Dermis blood vessel endothelial cell (primary cell): ENCODE measurements at regions not wholly inside any gene's neighbourhood (a gene's known extent, or its start where the extent isn't known, plus 50 kb on each side); places are given as distances from the start of the nearest gene placed in this dataset.
"Not testable (repeated sequence)": the region's sequence is repeated elsewhere in the genome, so short reads cannot be mapped to it uniquely, and the experiment has no call there.

ENCODE experiments used
- DNase-seq: peaks from one replicate; pipeline ENCODE4 v3.0.0; 2010

GRCh38 chr7:34337163-34337562 is 320.9 kb upstream of the NPSR1 start:
- DNase-seq, result no peak

DNA sequence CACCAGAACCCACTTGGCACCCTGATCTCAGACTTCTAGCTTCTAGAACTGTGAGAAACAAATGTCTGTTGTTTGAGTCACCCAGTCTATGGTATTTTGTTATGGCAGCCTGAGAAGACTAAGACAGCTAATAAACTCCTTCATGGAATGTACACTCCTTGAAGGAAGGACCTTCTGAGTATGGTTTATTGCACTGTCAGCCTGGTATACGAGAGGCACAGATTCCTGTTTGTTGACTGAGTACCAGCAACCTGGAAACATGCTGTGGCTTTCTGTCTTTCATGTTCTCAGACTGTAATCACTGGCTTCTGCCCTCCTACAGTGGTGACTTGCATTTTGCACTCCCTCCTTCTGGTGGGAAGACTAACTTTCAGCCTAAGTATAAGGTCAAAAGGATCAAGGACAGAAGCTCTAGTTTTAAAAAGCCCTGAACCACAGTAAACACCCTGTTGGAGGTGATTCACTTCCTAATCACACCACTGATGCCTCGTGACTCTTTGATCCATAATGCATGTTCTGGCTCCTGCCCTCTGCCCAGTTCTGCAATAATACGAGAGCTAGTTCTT is 319.0 kb upstream of the NPSR1 start:
- no peak for DNase-seq

GRCh38 chr7:34341326-34341725 is 316.7 kb upstream of the NPSR1 start:
- DNase-seq, result no peak

DNA sequence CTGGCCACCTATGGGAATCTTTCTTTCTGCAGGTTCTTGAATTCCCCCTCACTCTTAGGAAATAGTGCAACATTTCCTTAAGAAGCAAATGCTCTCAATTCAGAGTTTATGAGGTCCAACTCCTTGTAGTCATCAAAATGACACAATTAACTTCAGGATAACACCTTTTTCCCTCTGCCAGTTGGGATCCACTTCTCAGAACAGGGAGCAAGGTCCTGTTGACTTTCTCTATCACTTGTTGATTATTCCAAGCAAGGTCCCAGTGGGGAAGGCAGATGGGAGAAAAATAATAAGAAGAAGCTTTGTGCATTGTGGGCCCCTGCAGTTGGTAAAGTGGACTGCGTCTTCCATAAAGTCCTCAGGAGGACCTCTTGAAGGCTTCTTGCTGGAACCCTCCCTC is 315.6 kb upstream of the NPSR1 start:
- no peak for DNase-seq

- no peak for DNase-seq
These were observed 314.4 kb upstream of the NPSR1 start for GRCh38 chr7:34343667-34344066.

DNA sequence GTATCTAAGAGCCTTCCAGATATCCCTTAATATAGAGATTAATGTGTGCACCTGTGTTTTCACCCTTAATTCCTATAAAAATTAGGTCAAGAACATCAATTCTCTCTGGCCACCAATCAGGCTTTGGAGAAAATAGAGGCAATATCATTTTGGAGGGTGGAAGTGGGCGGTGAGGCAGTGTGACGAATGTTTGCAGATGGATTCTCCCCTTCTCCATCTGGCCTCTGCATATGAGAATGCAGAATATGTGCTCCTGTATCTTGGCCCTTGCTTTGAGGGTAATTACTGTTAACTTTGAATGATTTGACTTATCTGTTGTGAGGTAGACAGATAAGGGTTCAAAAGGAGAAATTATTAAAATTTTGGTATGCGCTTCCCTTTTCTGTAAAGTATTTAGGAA is 304.0 kb upstream of the NPSR1 start:
- DNase-seq, result no peak

- DNase-seq, result no peak
These were observed 303.1 kb upstream of the NPSR1 start for GRCh38 chr7:34354899-34355298.

DNA sequence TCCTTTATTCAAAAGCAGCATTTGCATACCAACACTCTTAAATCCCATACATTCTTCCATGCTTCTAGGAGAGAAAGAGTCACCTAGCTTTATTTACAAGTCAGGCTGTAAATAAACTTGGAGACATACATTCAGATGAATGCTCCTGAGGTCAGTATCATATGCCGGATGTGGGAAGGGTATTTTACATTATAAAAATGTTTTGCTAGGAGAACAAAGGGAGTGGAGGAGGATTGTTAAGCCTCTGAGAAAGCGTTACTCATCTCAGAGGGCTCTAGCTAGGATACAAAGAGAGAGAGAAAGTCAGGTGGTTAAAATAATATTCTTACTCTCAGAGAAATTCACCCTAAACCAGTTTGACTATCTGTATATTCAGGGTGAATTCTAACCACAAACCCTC is 300.9 kb upstream of the NPSR1 start:
- no peak for DNase-seq

DNA sequence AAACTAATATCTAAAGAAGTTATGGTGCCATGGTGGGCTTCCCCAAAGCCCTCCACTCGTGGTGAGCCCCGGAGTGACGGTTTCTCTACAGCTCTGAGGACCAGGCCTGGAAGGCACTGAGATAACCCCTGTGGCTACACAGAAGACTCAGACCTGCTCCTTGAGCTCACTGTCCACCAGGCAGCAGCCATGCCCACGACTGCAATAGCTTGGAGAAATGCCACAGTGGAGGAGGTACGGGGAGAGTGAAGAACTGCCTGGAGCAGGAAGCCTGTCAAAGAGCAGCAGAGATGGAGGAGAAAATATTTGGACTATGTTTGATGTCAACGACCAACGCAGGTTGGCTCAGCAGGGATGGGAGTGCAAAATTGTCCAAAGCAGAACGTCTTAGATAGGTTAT is 300.1 kb upstream of the NPSR1 start:
- no peak for DNase-seq

DNA sequence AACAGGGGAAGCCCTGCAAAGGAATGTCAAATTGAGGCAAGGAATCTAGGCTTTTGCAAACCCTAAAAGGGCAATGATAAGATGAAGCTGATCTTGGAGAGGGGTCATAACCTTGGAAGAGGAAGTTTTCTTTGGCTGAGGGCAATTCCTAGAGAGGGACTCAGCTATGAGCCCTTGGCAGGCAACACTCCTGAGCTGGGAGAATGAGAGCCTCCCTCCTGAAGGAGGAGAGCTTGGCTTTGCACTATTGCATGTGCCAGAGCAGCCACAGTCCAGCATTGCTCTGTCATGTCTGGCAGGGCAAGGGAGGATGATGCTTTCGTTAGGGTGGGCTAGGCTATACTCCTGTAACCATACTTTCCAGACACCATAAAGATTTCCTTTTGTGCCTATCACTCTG is 299.4 kb upstream of the NPSR1 start:
- DNase-seq, result not testable (repeated sequence)

GRCh38 chr7:34361663-34362250 is 296.3 kb upstream of the NPSR1 start:
- no peak for DNase-seq

GRCh38 chr7:34362621-34363020 is 295.4 kb upstream of the NPSR1 start:
- DNase-seq, result no peak

- no peak for DNase-seq
These were observed 293.9 kb upstream of the NPSR1 start for GRCh38 chr7:34364130-34364529.

DNA sequence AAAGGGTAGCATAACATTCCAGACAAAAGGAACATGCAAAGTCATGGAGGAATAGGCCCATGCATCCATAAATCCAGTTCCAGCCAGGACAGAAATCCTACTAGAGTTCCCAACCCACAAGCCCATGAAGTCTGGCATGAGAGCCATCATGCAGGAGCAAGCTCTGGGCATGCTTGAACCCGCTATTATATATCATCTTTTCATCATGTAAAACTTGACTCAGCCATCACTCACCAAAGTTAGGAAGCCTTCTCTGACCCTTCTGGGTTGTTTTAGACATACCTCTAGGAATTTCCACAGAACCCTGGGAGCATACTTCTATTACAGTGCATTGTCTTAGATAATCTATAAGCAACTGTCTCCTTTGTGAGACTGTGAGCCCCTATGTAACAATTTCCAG is 293.0 kb upstream of the NPSR1 start:
- DNase-seq, result no peak

- no peak for DNase-seq
These were observed 292.4 kb upstream of the NPSR1 start for GRCh38 chr7:34365611-34366010.

GRCh38 chr7:34371922-34372321 is 286.1 kb upstream of the NPSR1 start:
- no peak for DNase-seq

DNA sequence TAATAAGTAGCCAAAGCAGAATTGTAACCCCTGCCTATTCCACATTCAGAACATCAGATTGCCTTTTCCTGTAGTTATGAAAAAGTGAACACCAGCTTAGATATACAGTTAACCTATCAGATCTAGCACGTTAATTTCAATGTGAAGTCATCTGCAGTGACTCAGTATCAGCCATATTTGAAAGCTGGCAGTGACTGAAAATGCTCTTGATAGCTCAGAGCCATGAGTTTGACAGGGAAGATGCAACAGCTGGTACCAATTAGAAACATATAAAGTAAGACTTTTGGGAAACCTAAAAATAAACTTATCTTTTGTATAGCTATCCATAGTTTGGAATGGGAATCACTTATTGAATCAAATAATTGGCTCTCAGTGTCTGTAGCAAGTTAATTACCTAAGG is 284.1 kb upstream of the NPSR1 start:
- no peak for DNase-seq

DNA sequence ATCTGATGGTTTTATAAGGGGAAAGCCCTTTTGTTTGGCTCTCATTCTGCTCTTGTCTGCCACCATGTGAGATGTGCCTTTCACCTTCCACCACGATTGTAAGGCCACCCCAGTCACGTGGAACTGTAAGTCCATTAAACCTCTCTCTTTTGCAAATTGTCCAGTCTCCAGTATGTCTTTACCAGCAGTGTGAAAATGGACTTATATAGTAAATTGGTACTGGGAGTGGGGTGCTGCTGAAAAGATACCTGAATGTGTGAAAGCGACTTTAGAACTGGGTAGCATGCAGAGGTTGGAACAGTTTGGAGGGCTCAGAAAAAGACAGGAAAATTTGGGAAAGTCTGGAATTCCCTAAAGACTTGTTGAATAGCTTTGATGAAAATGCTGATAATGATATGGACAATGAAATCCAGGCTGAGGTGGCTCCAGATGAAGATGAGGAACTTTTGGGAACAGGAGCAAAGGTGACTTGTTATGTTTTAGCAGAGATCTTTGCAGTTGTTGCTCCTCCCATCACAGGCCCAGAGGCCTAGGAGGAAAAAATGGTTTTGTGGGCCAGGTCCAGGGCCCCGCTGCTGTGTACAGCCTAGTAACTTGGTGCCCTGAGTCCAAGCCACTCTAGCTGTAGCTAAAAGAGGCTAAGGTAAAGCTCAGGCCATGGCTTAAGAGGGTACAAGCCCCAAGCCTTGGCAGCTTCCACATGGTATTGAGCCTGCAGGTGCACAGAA is 275.7 kb upstream of the NPSR1 start:
- DNase-seq, result no peak

DNA sequence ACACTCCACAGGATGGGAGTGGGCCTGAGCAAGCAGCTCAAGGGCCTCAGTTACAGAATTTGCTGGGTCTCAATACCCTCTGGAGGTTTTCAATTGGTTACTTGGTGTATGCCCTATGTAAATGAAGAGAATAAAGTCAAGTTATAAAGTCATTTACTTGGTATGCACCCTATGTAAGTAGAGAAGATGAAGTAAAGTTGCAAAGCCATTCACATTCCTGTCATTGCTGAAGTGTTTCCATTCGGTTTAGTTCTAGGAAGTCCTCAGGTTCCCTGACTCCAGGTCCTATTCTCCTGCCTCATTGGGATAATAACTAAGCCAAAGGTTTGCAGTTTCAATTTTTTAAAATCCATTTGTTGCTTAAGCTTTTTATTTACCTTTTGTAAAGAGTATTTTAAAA is 272.6 kb upstream of the NPSR1 start:
- DNase-seq, result no peak

GRCh38 chr7:34389332-34390078 is 268.5 kb upstream of the NPSR1 start:
- DNase-seq, result no peak

GRCh38 chr7:34390103-34390502 is 267.9 kb upstream of the NPSR1 start:
- no peak for DNase-seq

DNA sequence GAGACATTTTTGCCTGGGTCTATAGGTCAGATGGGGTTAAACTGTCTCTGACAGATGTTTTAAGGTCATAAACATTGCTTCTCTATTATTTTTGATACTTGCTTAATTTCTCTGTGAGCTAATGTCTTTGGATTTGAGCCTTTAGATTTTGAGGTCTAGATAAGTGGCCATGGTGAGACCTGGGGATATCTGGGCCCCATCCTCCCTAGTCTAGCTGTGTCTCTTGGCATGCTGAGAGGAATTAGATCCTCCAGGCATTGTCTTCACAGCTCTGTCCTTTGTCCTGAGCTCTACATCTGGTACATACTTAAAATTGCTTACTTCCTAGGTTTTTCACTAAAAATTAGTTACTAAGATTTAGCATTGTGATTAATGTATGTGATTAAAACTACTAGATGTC is 265.0 kb upstream of the NPSR1 start:
- DNase-seq, result no peak

- no peak for DNase-seq
These were observed 261.5 kb upstream of the NPSR1 start for GRCh38 chr7:34396437-34397064.
